ENCODE measurements at regions not wholly inside any gene's neighbourhood (a gene's known extent, or its start where the extent isn't known, plus 50 kb on each side); places are given as distances from the start of the nearest gene placed in this dataset.

DNA sequence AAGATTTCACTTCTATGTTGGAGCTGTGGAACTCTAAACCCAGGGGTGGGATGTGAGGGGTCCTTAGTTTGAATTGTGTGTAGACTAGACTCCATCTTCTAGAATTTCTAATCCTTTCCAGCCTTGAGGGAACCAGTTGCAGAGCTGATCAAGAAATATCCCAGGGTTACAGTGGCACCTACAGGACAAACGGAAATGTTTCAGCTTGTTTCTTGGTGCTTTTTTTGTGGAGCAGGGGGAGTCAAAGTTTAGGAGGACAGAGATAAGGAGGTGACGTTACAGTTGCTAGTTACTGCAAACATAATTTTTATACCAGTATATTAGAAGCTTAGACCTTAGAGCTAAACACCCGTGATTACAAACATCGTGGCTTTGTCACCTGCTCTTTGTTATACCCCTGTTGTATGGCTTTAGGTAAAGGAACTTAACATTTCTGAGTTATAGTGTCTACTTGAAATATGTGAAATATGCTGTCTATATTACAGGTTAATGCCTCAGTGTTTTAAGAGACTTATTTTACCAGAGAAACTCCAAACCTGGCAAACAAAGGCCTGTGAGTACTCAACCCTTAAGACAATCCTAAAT lies 84.5 kb upstream of the DYNC1I1 start:
- intact Hi-C loops (cut with DNase I), result loop anchor here (5.0 to 10.0 kb wide), 2 partner anchors 93 to 176 kb away; partner anchors contain the start of gene PDK4
- Histone ChIP-seq H3K9me3 (no peaks in the 10 kb centered on the region), H3K27ac (no peak overlapping the region), H3K36me3 (no peaks in the 10 kb centered on the region), H3K4me1 (peaks cover 5% of the 10 kb centered on the region), H3K4me3 (no peak overlapping the region), H3K27me3 (ENCODE audit: low read depth) (no peaks in the 10 kb centered on the region)
- no peak for ATAC-seq
- TF ChIP-seq, protein P1, sequence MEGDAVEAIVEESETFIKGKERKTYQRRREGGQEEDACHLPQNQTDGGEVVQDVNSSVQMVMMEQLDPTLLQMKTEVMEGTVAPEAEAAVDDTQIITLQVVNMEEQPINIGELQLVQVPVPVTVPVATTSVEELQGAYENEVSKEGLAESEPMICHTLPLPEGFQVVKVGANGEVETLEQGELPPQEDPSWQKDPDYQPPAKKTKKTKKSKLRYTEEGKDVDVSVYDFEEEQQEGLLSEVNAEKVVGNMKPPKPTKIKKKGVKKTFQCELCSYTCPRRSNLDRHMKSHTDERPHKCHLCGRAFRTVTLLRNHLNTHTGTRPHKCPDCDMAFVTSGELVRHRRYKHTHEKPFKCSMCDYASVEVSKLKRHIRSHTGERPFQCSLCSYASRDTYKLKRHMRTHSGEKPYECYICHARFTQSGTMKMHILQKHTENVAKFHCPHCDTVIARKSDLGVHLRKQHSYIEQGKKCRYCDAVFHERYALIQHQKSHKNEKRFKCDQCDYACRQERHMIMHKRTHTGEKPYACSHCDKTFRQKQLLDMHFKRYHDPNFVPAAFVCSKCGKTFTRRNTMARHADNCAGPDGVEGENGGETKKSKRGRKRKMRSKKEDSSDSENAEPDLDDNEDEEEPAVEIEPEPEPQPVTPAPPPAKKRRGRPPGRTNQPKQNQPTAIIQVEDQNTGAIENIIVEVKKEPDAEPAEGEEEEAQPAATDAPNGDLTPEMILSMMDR (IDR thresholded peaks at IDR 0.05), result peak; percentile 22
- DNase-seq, result no peak

- Histone ChIP-seq H3K27me3 (ENCODE audit: low read depth) (no peaks in the 10 kb centered on the region), H3K36me3 (no peaks in the 10 kb centered on the region), H3K27ac (no peak overlapping the region), H3K9me3 (no peaks in the 10 kb centered on the region), H3K4me3 (no peak overlapping the region), H3K4me1 (peaks cover 5% of the 10 kb centered on the region)
- DNase-seq, result no peak
- TF ChIP-seq, protein P1 (IDR thresholded peaks at IDR 0.05), result peak; percentile 48
- ATAC-seq, result peak; percentile 71 to 73
- intact Hi-C loops (cut with DNase I), result loop anchor here (5.0 to 10.0 kb wide), 2 partner anchors 91 to 174 kb away; partner anchors contain the start of gene PDK4
Observed at GRCh38 chr7:95686109-95686508, 86.2 kb upstream of the DYNC1I1 start.

GRCh38 chr7:95684505-95684904 lies 87.8 kb upstream of the DYNC1I1 start:
- intact Hi-C loops (cut with DNase I), result loop anchor here (5.0 to 10.0 kb wide), 2 partner anchors 90 to 157 kb away; partner anchors contain the start of gene PDK4
- Histone ChIP-seq H3K4me1 (peaks cover 5% of the 10 kb centered on the region), H3K27ac (no peak overlapping the region)

DNA sequence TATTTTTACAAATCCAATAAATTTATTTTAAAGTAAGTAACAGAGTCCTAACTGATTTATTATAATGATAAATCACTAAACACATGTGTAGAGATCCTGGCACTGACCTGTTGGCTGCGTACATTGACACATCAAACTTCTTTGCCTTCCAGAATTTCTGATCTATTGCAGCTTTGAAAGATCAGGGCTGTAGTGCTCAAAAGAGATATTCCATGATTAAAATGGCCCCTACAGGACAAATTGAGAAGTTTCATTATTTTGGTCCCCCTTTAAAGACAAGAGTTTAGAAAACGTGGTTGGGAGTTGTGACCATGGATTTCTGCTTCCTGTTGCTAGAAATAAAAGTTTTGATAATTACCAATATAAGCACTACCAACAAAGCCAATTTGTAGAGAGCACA lies 87.7 kb upstream of the PDK4 start:
- ATAC-seq (peak; percentile 65 to 81), DNase-seq (no peak)
- intact Hi-C loops (cut with DNase I), result loop anchor here (5.0 to 10.0 kb wide), 2 partner anchors 89 to 157 kb away; partner anchors contain the start of gene PDK4
- no peaks in the 10 kb centered on the region for H3K9me3 ChIP-seq
- H3K36me3 ChIP-seq, result no peaks in the 10 kb centered on the region
- H3K4me3 ChIP-seq, result no peak overlapping the region
- peaks cover 5% of the 10 kb centered on the region for H3K4me1 ChIP-seq
- no peak overlapping the region for H3K27ac ChIP-seq
- TF ChIP-seq, protein P1 (IDR thresholded peaks at IDR 0.05), result peak; percentile 61
- H3K27me3 ChIP-seq (ENCODE audit: low read depth), result no peaks in the 10 kb centered on the region

More at GRCh38 chr7:95684505-95684904, 87.8 kb upstream of the DYNC1I1 start:
- DNase-seq (no peak), ATAC-seq (no peak)
- no peak overlapping the region for H3K4me3 ChIP-seq
- H3K36me3 ChIP-seq, result no peaks in the 10 kb centered on the region
- no peaks in the 10 kb centered on the region for H3K27me3 ChIP-seq (ENCODE audit: low read depth)
- TF ChIP-seq, protein P1 (IDR thresholded peaks at IDR 0.05), result no peak
- H3K9me3 ChIP-seq, result no peaks in the 10 kb centered on the region

GRCh38 chr7:95682913-95683312 lies 86.6 kb upstream of the PDK4 start:
- DNase-seq (no peak), ATAC-seq (no peak)
- Histone ChIP-seq H3K4me3 (no peak overlapping the region), H3K4me1 (peaks cover 5% of the 10 kb centered on the region), H3K36me3 (no peaks in the 10 kb centered on the region), H3K27me3 (ENCODE audit: low read depth) (no peaks in the 10 kb centered on the region), H3K9me3 (no peaks in the 10 kb centered on the region), H3K27ac (no peak overlapping the region)
- TF ChIP-seq, protein P1 (IDR thresholded peaks at IDR 0.05), result no peak
- intact Hi-C loops (cut with DNase I), result loop anchor here (5.0 to 10.0 kb wide), 2 partner anchors 88 to 156 kb away; partner anchors contain the start of gene PDK4
